Liver (tissue), 3 donors: ENCODE measurements at regions not wholly inside any gene's neighbourhood (a gene's known extent, or its start where the extent isn't known, plus 50 kb on each side); places are given as distances from the start of the nearest gene placed in this dataset.

Experiments
- CTCF ChIP-seq: fragments of 150-350 bp; IDR thresholded peaks from 2 replicates; pipeline ENCODE4 v1.5.1; 2017; ENCODE audit warnings: improper control_type of control experiment, low read depth, low read length; ENCODE audit not compliant: missing input control
- GABPA ChIP-seq, 2 donors: IDR thresholded peaks in 1 of 2; conservative IDR thresholded peaks in 1 of 2; 2 replicates each; pipeline ENCODE4 v1.6.1; 2016; ENCODE audit warnings: antibody characterized with exemption in 2 of 2, mild to moderate bottlenecking in 1 of 2, moderate library complexity in 1 of 2
- JUND ChIP-seq, 2 donors: IDR thresholded peaks; 2 replicates each; pipeline ENCODE4 v1.6.1; 2016; ENCODE audit warnings: antibody characterized with exemption in 2 of 2
- RAD21 ChIP-seq, 2 donors: IDR thresholded peaks; 2 replicates each; pipeline ENCODE4 v1.6.1; 2016; ENCODE audit warnings: antibody characterized with exemption in 2 of 2, mild to moderate bottlenecking in 2 of 2
- SP1 ChIP-seq: IDR thresholded peaks from 2 replicates; pipeline ENCODE4 v1.6.1; 2018; ENCODE audit warnings: antibody characterized with exemption, mild to moderate bottlenecking
- TAF1 ChIP-seq: conservative IDR thresholded peaks from 2 replicates; pipeline ENCODE4 v1.6.1; 2016; ENCODE audit warnings: antibody characterized with exemption, mild to moderate bottlenecking
- YY1 ChIP-seq: IDR thresholded peaks from 2 replicates; pipeline ENCODE4 v1.6.1; 2016; ENCODE audit warnings: antibody characterized with exemption, mild to moderate bottlenecking
- TF ChIP-seq, protein P1 (sequence below): IDR thresholded peaks from 2 replicates; pipeline ENCODE4 v1.6.1; 2016; ENCODE audit warnings: antibody characterized with exemption, mild to moderate bottlenecking
- TF ChIP-seq, protein P2 (sequence below): IDR thresholded peaks from 2 replicates; pipeline ENCODE4 v1.6.1; 2016; ENCODE audit warnings: antibody characterized with exemption
- donor health status: healthy.
- donor health status: healthy.

DNA sequence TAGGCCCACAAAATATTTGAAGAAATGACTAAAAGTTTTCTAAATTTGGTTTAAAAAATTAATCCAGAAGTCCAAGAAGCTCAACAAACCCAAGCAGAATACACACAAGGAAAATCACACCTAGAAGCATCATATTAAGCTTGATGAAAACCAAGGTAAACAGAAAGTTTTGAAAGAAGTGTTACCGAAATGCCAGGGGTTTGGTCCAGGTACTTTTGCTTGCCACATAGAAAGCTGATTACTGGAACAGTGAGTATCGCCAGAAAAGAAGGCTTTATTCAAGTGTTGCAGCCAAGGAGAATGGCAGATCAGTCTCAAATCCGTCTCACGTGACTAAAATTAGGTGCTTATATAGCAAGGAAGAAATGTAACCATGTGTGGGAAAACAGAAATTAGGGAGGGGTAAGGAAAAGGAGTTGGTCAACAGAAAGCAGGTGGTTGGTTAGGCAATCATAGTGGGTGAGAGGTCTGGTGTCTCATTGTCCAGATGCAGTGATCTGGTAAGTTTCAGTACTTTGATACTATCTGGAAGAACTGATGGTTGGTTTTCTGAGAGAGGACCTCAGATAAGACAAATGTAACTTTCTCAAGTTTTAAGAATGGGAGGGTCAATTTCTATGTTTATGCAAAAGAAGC lies 96.9 kb upstream of the MYRIP start:
- TF ChIP-seq CTCF (no peak), SP1 (no peak), RAD21 (IDR thresholded peaks at IDR 0.05) (no peak), GABPA (IDR thresholded peaks at IDR 0.05 in 1 of 2, conservative IDR thresholded peaks at IDR 0.05 in 1 of 2) (no peak), YY1 (no peak), JUND (IDR thresholded peaks at IDR 0.05) (no peak), TAF1 (no peak)
- TF ChIP-seq, protein P1, sequence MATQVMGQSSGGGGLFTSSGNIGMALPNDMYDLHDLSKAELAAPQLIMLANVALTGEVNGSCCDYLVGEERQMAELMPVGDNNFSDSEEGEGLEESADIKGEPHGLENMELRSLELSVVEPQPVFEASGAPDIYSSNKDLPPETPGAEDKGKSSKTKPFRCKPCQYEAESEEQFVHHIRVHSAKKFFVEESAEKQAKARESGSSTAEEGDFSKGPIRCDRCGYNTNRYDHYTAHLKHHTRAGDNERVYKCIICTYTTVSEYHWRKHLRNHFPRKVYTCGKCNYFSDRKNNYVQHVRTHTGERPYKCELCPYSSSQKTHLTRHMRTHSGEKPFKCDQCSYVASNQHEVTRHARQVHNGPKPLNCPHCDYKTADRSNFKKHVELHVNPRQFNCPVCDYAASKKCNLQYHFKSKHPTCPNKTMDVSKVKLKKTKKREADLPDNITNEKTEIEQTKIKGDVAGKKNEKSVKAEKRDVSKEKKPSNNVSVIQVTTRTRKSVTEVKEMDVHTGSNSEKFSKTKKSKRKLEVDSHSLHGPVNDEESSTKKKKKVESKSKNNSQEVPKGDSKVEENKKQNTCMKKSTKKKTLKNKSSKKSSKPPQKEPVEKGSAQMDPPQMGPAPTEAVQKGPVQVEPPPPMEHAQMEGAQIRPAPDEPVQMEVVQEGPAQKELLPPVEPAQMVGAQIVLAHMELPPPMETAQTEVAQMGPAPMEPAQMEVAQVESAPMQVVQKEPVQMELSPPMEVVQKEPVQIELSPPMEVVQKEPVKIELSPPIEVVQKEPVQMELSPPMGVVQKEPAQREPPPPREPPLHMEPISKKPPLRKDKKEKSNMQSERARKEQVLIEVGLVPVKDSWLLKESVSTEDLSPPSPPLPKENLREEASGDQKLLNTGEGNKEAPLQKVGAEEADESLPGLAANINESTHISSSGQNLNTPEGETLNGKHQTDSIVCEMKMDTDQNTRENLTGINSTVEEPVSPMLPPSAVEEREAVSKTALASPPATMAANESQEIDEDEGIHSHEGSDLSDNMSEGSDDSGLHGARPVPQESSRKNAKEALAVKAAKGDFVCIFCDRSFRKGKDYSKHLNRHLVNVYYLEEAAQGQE: no peak
- TF ChIP-seq, protein P2, sequence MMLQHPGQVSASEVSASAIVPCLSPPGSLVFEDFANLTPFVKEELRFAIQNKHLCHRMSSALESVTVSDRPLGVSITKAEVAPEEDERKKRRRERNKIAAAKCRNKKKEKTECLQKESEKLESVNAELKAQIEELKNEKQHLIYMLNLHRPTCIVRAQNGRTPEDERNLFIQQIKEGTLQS: no peak
